ENCODE measurements at regions not wholly inside any gene's neighbourhood (a gene's known extent, or its start where the extent isn't known, plus 50 kb on each side); places are given as distances from the start of the nearest gene placed in this dataset.

- TF ChIP-seq CHD7 (IDR thresholded peaks at IDR 0.05; ENCODE audit: insufficient replicate concordance, low read length) = no peak
- TF ChIP-seq POU5F1 (IDR thresholded peaks at IDR 0.05; ENCODE audit: low read depth, low read length) = no peak
- no peak for TF ChIP-seq KDM1A (IDR thresholded peaks at IDR 0.05; ENCODE audit: borderline replicate concordance, low read length)
- no peak for TF ChIP-seq CEBPB (IDR thresholded peaks at IDR 0.05; ENCODE audit: low read depth, low read length)
- no peak for TF ChIP-seq EP300 (IDR thresholded peaks at IDR 0.05; ENCODE audit: borderline replicate concordance in 1 of 2, low read depth in 2 of 2, low read length in 2 of 2)
- TF ChIP-seq ASH2L (IDR thresholded peaks at IDR 0.05; ENCODE audit: low read length) = no peak
- TF ChIP-seq BCL11A (IDR thresholded peaks at IDR 0.05; ENCODE audit: low read depth in 2 of 2, low read length in 2 of 2) = no peak
Measured at GRCh38 chr1:55554611-55555010, 339.4 kb upstream of the USP24 start (continued).
